Right atrium auricular region (tissue), 2 donors: ENCODE measurements at regions not wholly inside any gene's neighbourhood (a gene's known extent, or its start where the extent isn't known, plus 50 kb on each side); places are given as distances from the start of the nearest gene placed in this dataset.

Source experiments
- DNase-seq: peaks from one replicate; pipeline ENCODE4 v3.0.0-alpha.2; 2019; ENCODE audit warnings: low spot score
- H3K27ac ChIP-seq, 2 donors: fragments of 200-600 bp; sonication (generic); 1 replicate in 1 of 2; 2 replicates in 1 of 2; pipeline ENCODE4 v1.5.1; 2016 to 2019
- H3K27me3 ChIP-seq, 2 donors: fragments of 200-600 bp; sonication (generic); one replicate each; pipeline versions ENCODE4 v1.5.1 to v1.6.0; 2017 to 2019
- H3K36me3 ChIP-seq: fragments of 200-600 bp; sonication (generic); one replicate; pipeline ENCODE4 v1.5.1; 2016
- H3K4me1 ChIP-seq, 2 donors: fragments of 200-600 bp; sonication (generic); one replicate each; pipeline versions ENCODE4 v1.5.1 to v1.6.0; 2017 to 2019
- H3K4me3 ChIP-seq, 2 donors: fragments of 200-600 bp; sonication (generic); 1 replicate in 1 of 2; 2 replicates in 1 of 2; pipeline ENCODE4 v1.5.1; 2017 to 2019; ENCODE audit warnings: mild to moderate bottlenecking in 1 of 2, moderate library complexity in 1 of 2
- H3K9me3 ChIP-seq, 2 donors: fragments of 200-600 bp; sonication (generic); one replicate each; pipeline ENCODE4 v1.5.1; 2019
- CTCF ChIP-seq, 2 donors: fragments of 200-600 bp; sonication (generic); IDR thresholded peaks; one replicate each; pipeline ENCODE4 v1.5.1; 2019; ENCODE audit warnings: antibody characterized with exemption in 2 of 2

DNA sequence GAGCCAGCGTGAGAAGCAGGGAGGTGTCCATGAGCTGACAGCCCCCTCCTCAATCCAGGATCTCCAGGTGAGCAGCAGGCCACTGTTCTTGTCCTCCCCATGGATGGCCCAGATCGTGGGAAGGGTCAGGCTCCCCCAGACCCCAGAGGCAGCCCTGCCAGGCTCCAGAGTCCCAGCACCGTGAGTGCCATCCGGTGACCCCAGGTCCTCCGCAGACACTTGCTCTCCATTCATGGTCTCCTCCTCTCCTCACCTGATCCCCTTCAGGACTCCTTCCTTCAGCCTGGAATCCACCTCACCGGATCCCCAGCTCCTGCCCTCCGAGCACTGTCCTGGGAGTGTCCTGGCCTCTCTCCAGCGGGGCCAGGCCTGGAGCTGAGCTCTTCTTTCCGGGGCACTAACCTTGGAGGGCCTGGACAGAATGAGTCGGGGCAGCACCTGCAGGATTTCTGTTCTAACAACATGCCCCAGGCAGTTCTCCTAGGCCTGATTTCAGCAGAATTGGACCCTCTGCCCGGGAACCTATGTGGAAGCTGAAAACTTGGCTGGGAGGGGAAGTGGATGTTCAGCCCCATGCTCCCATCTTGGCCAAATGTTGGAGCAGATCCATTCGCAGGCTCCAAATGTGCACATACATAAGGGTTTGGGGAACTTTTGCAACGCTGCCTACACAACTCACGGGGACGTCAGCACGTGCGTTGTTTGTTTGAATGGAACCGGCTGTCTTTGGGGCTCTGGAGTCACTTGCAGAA is 341.6 kb upstream of the SFSWAP start:
- TF ChIP-seq CTCF (IDR thresholded peaks at IDR 0.05), result no peak
- Histone ChIP-seq H3K9me3 (no peaks in the 10 kb centered on the region), H3K27me3 (no peaks in the 10 kb centered on the region), H3K4me3 (no peak overlapping the region), H3K27ac (no peak overlapping the region), H3K4me1 (no peaks in the 10 kb centered on the region), H3K36me3 (no peaks in the 10 kb centered on the region)
- DNase-seq, result no peak

GRCh38 chr12:131370321-131370720 is 340.6 kb upstream of the SFSWAP start:
- Histone ChIP-seq H3K27me3 (no peaks in the 10 kb centered on the region), H3K27ac (no peak overlapping the region), H3K4me1 (no peaks in the 10 kb centered on the region), H3K4me3 (no peak overlapping the region), H3K36me3 (no peaks in the 10 kb centered on the region), H3K9me3 (no peaks in the 10 kb centered on the region)
- TF ChIP-seq CTCF (IDR thresholded peaks at IDR 0.05), result no peak
- no peak for DNase-seq

DNA sequence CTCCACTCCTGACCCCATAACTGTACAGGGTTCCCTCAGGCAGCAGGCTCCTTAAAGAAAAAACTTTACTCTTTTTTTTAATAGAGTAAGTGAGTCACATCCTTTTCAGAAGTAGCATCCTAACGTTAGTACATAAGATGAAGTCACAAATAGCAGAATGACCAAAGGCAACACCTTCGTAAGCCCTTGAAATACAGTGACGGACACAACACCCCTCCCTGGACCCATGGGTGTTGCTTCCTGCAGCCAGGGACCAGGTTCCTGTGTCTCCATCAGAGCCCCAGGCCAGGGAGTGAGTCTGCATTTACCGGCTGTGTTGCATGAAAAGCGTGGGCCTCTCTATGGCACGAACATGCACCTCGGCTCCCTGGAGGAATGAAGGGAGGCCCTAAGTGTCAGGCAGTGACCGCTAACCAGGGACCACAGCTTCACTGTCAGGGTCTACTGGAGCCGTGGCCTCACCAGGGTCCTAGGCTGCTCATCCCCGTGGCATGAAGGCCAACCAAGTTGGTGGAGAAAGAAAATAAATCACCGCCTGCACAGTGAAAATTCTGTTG is 340.0 kb upstream of the SFSWAP start:
- DNase-seq, result no peak
- no peaks in the 10 kb centered on the region for H3K9me3 ChIP-seq
- H3K4me3 ChIP-seq, result no peak overlapping the region
- H3K36me3 ChIP-seq, result no peaks in the 10 kb centered on the region
- no peaks in the 10 kb centered on the region for H3K4me1 ChIP-seq
- no peaks in the 10 kb centered on the region for H3K27me3 ChIP-seq
- no peak overlapping the region for H3K27ac ChIP-seq
- no peak for TF ChIP-seq CTCF (IDR thresholded peaks at IDR 0.05)

GRCh38 chr12:131371401-131372170 is 339.3 kb upstream of the SFSWAP start:
- H3K36me3 ChIP-seq, result no peaks in the 10 kb centered on the region
- no peak overlapping the region for H3K27ac ChIP-seq
- TF ChIP-seq CTCF (IDR thresholded peaks at IDR 0.05), result no peak
- H3K27me3 ChIP-seq, result no peaks in the 10 kb centered on the region
- no peak for DNase-seq
- no peaks in the 10 kb centered on the region for H3K4me1 ChIP-seq
- no peaks in the 10 kb centered on the region for H3K9me3 ChIP-seq
- no peak overlapping the region for H3K4me3 ChIP-seq

- Histone ChIP-seq H3K4me3 (no peak overlapping the region), H3K36me3 (no peaks in the 10 kb centered on the region), H3K9me3 (no peaks in the 10 kb centered on the region), H3K4me1 (no peaks in the 10 kb centered on the region), H3K27me3 (no peaks in the 10 kb centered on the region), H3K27ac (no peak overlapping the region)
- TF ChIP-seq CTCF (IDR thresholded peaks at IDR 0.05), result no peak
- DNase-seq, result no peak
These were observed 338.8 kb upstream of the SFSWAP start for GRCh38 chr12:131372171-131372475.
